Inflammatory macrophage (primary cell): ENCODE measurements at regions not wholly inside any gene's neighbourhood (a gene's known extent, or its start where the extent isn't known, plus 50 kb on each side); places are given as distances from the start of the nearest gene placed in this dataset.

ENCODE experiments used
- DNase-seq, 2 donors: peaks; one replicate each; pipeline ENCODE4 v3.0.0-alpha.2; 2020 to 2022

DNA sequence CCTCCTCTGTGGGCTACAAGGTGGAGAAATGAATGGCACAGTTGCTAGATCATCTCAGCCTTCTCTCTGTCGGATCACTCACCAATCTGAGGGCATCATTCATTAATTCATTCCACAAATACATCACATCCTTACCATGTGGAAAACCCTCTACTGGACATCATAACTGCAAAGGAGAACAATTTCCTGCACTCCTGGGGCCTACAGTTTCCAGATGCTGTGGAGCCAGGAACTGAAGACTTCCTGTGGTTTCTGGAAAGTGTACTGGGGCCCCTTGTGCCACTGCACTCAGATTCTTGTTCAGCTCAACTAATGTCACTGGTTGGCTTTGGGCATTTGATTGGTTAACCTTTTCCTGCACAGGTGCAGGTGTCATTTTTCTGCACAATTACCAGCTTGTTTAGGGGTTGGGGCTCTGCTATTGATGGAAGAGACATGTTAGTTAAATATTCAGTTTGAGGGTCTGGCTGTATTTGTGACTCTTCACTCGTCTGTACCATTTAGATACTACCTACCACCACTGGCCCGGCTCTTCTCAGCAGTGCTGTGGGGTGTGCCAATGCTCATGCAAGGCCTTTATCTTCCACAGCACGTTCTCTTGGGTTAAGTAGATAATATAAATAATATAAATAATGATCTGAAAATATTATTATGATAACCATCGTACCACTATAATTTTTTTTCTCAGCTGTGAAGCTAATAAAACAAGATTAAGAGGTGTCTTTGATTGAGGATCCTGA lies 427.3 kb downstream of the TSN start:
- DNase-seq = no peak

DNA sequence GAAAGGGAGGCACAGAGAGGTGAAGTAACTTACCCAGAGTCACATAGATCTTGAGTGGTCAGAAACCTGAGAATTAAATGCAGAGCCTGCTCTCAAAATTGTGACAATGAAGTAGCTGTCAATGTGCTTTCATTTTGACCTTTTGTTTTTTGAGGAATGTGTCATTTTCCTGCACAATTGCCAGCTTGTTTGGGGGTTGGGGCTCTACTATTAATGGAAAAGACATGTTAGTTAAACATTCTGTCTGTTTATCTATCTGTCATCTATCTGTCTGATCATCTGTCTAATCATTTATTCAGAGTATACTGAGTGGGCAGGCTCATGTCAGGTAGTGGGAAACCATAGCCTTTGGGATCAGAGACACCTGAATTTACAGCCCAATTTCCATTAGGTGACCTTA lies 428.4 kb downstream of the TSN start:
- DNase-seq = no peak

DNA sequence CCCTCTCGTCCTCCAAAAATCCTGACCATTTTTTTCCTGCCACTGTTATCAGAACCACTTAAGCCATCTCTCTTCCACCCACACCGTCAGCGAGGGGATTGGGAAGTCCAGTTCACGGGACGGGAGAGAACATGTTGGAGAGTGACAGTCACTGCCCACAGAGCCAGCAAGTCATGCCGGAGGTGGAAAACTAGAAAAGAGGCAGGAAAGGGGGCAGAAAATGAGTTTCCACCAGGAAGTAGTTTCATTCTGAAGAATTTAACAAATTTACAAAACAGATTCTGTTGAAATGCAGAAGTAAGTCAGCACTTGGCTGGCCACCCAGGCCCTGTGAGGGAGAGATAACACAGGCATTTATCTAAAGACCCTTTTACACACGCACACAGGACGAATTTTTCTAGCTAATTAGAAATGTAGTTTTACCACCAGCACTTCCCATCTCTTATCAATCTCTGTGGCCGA lies 431.3 kb downstream of the TSN start:
- DNase-seq = peak; percentile 39 to 72

DNA sequence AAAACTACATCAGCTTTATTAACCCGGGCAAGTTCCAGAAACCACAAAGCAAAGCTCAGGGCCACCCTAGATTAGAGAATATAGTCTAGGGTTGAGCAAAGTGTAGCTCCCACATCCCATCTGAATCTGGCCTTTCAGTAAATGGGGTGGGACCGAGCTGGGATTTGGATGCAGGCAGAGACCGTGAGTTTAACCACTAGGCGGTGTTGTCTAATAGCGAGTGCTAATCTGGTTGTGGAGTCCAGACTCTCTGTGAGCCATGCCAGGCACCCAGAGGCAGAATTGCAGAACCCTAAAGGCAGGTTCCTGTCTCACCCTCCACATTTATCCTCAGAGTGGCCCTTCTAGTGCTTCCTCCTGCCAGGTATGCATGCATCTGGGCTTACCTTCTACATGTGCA lies 435.9 kb downstream of the TSN start:
- DNase-seq = peak in 1 of 2 donors; percentile 20

DNA sequence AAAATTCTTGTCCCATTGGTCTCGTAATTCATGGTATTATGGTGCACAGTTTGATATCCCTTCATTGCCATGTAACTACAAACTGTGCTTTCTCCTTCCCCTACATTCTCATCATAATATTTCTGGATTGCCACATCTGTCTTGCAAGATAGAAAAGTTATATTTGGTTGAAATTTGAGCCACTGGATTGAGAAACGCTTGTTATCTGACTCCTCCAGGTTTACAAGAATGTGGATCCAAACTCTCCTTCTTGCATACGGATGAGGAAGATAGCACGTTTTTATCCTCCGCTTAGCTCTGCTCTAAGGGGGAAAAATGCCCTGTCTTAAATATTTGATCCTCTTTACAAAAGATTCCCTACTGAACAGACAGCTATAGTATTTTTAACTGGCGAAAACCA lies 438.2 kb downstream of the TSN start:
- DNase-seq = no peak

DNA sequence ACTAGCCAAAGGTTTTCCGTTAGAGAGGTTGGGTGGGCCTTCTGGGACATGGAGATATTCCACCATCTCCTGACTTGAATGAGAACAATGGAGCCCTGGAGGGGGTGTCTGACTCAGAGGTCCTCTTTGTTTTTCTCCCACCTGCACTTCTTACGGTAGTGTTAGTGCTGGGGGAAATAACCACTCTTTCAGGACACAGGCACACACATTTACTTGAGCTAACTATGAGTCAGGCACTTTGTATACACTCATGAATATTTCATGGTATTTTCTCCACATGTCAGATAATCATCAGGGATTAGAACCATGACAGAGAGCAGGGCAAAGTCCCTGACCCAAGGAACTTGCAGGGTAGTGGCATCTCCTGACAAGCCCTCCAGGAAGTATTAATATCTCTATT lies 439.1 kb downstream of the TSN start:
- DNase-seq = no peak

DNA sequence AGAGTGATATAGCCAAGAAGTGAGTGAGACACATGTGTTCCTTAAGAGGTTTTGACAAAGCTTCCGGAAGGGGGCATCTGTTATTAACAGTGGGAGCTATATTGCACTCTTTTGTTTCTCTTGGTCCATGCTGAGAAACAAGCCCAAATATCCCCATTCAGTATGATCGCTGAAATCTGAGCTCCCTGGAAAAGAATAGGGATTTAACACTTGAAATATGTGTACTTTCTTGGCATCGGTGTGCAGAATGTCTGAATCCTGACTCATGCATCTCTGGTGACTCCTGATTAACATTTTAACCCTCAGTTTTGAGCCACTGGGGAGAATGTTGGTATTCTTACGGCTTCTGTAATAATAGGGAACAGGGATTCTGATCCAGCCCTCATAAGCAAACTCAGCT lies 448.1 kb downstream of the TSN start:
- no peak for DNase-seq

DNA sequence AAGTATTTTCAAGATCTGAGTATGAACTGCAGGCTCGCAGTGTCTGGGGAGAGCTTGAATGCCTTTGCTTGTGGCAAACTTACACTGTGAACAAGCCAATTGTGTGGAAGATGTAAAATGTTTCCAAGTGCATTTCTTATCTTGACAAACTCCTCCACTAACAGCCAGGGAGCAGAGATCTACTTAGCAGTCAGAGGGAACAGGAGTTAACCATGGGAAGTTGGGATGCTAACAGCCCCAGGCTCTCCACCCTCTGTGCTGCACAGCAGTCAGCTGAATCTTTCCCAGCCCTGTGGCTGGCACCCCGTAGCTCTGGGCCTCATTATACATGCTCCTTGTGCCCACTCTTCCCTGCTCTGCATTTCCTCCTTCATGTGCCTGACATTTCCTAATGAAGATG lies 450.2 kb downstream of the TSN start:
- DNase-seq = no peak

DNA sequence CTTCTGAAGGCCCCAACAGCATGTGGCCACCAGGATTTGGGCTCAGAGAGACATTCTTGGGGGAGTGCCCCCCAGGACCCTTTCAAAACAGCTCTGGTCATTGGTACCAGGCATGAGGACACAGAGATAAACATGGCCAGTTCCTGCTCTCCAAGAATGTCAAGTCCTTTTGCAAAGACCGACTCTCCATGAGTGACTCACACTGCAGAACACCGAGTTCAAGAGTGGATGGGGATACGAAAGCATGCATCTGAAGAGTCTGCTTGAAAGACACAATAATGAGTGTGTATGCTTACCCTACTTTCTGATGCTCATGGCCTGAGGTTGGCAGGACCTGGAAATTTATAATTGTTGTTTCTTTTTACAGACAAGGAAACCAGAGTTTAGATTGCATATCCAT lies 450.6 kb downstream of the TSN start:
- DNase-seq = no peak

DNA sequence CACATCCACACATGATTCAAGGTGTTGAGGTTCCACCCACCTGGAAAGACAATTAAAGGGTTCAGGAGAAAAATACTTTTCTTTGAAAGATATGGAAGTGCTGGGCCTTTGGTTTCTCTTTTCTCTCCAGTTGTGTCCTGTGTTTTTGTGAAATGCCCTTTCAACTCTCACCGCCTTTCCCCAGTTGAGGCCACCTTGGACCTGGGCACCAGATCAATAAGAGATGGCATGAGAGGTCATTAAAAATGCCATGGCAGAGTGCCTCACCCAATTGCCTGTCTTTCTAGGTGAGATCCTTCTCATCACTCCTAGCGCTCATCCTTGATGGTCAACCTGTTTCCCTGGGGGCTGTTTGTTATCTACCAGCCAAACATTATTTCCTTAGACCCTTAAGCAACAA lies 453.9 kb downstream of the TSN start:
- DNase-seq = no peak

DNA sequence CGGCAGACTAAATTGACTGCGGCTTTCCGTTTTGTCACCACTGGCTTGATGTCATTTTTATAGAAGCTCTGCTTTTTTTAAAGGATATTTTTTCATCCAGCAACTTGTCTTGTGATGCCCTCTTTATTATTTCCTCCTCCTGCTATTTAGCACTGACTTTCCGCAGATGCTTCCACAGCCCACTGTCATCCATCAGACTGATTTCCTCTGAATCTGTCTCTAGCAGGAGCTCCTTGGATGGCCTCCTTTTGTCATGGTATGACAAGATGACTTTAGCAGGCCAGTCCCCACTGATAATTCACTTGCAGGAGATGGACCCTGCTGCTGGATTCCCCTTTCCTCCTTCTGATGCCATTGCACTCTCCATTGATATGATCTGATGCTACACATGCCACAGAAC lies 454.6 kb downstream of the TSN start:
- DNase-seq = no peak

DNA sequence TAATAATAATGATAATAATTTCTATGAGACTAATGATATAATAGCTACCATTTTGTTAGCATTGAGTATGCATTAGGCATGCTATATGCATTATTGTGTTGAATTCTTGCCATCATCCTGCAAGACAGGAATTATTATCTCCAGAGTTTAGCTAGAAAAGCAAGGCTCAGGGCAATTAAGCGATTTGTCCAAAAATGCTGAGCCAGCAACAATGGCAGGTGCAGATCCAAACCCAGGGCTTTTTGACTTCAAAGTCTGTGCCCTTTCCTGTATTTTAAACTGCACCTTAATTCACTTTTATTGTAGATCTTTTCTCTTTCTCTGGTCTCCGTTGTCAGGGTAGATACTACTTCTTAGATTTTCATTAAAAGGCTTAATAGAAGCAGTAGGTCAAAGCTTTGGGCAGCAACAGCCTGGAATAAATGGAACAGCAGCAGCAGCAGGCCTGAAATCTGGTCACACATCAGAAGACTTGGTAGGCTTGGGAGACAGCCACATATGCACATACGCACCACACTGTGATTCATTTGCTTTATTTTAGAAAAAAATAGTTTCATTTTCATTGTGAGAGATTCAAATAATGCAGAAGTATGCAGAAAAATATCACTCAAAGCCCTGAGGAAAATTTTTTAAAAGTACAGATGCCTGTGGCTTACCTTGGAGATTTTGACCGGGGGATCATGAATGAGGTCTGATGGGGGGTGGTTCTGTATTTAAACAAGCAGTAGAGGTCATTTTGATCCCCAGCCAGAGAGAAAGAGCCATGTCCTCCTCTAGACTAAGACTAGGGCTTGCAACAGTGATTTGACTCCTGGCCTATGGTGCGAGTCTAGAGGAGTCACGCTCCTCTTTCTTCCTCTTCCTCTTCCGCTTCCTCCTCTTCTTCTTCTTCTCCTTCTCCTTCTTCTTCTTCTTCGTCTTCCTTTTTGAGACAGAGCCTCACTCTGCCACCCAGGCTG lies 455.7 kb downstream of the TSN start:
- no peak for DNase-seq

DNA sequence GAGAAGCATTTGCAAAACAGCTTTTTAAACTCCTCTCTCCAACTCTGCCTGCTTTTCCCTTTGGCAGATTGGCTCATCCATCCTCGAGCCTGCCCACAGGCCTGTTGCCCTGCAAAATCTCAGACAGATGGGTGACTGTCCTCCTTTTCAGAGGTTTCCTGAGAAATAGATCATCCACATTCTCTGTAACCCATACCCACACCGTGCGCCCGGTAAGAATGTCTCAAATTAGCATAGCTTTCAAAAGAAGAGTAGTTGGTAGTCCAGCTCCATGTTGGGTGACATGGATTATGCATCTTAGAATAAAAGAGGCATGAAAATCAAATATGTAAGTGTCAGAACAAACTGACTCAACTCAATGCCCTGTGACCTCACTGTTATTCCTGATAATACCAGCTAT lies 457.9 kb downstream of the TSN start:
- no peak for DNase-seq

DNA sequence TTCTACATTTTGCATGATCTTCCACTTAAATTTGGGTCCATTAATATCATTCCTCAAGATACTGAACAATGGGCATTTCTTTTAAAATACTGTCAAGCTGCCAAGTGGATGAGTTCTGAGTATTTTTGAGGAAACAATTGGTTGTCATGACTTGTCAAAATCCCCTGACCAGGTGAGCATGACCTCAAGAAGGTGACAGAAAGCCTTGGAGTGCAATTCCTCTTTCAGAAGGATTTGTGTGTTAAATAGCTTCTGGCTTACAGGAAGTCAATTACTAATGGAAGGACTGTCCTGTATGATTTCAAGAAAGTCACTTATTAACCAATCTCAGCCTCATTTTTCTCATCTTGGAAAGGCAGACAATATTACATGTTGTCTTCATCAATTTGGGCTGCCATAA lies 460.6 kb downstream of the TSN start:
- DNase-seq = no peak

DNA sequence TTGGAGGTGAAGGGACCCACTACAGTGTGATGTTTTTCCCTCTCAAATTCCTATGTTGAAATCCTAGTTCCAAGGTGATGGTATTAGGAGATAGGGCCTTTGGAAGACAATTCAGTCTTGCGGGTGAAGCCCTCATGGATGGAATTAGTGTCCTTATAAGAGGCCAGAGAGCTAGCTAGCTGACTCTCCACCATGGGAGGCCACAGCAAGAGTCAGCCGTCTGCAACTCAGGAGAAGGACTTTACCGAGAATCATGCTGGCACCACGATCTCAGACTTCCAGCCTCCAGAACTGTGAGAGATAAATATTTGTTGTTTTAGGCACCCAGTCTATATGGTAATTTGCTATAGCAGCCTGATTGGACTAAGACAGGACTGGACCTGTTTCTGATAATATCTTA lies 461.4 kb downstream of the TSN start:
- DNase-seq = no peak

DNA sequence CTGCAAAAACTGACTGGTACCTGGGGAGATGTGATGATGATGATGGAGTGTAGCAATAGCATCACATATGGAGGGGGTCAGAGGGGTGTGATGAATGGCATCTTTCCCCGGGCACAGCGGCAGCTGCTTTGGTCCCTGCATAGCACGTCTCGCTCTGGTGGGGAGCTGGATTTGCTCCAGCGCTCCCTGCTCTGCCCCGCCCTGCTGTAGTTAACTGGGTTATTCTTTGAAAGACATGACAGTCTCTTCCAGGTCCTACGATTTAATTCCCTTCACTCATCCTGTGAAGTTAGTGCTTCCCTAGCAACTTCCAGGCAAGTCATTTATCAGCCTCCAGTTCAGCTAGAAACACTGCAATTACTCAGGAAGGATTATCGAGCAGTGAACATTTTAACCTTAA lies 463.1 kb downstream of the TSN start:
- DNase-seq = no peak

DNA sequence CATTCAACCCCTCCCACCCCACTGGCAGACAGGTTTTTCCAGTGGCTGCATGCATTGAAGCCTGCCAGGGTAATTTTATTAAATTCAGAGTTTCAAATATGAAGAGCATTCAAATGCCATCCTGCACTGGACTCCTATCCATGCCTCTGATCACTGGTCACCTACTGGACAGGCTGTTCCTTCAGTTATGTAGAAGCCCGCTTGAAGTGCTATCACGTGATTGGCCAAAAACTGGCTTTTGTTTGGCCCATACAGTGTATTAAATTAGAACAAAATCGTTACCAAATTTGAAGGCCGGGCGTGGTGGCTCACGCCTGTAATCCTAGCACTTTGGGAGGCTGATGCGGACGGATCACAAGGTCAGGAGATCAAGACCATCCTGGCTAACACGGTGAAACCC lies 464.1 kb downstream of the TSN start:
- DNase-seq = no peak

DNA sequence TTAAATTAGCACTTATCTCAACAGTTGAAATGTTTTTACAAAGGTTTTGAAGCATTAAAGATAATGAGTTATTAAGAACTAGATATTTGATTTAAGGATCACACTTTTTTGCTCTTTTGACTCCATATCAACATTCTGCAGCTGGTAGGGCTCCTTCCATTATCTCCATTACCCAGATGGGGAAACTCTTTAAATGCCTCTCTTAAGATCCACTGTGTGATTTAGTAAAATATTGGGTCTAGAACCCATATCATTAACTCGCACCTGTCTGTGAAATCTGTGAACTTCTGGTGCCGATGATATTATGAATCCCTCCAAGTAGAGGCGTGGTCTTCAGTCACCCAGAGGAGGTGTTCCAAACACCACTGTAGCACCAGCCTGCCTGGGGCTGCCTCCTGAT lies 466.2 kb downstream of the TSN start:
- DNase-seq = no peak

DNA sequence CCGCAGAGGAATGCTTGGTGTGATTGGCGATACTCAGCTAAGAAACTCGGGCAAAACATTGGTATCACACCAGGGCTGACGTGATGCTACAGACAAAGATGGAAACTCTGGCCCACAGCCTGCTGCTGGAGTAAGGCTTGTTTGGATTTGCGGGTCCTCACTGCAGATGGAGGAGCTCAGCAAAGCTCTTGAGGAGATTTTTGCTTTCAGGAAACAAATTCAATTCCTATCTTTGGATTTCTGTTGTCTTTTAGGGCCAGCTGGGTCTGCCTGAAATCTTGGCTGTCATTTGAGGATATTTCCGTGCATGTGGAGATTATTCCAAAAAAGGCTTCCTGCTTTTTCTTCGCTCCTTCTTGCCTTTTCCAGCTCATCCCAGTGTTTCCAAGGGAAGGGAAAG lies 475.8 kb downstream of the TSN start:
- no peak for DNase-seq

DNA sequence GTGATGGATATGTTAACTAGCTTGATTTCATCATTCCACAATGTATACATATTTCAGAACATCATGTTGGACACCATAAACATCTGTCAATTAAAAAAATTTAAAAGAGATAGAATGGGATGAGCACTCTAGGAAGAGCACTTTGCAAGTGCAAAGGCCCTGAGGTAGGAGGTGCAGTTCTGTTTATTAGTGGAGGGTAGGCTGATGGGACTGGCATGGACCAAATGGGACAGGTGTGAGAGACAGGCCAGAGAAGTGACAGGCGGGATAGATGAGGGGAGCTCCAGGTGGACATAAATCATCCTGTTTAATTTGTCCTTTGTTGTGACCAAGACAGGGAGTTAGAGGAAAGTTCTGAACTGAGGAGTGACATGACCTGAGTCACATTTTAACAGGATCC lies 477.9 kb downstream of the TSN start:
- DNase-seq = no peak

DNA sequence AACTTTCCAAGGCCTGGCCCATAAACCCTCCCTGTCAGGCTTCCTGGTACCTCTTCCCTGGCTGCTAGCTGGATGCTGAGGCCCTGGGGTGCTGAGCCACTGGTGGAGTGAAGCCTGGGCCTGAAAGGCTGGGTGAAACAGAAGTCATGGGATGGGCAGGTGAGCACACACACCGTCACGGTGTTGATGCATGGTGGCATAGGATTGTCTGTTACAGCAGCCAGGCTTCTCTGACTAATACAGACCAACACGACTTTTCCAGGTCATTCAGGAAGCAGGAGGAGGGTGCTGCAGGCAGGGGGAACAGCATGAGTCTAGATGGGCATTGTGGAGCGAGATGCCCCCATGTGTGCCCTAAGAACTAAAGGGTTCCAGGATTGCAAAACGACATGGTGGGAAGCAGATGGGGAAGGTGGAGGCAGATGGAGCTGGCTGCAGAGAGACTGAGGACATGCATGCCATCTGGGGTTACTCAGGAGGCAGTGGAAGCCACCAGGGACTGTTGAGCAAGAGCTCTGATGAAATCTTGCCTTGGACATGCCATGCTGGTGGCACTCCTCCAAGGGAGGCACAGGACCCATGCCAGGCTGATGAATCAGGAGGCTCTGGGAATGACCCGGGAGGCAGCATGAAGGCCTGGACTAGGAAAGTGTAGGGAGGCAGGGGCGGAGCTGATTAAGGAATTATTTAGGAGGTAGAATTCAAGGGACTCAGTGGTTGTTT lies 480.9 kb downstream of the TSN start:
- peak in 1 of 2 donors; percentile 44 for DNase-seq

DNA sequence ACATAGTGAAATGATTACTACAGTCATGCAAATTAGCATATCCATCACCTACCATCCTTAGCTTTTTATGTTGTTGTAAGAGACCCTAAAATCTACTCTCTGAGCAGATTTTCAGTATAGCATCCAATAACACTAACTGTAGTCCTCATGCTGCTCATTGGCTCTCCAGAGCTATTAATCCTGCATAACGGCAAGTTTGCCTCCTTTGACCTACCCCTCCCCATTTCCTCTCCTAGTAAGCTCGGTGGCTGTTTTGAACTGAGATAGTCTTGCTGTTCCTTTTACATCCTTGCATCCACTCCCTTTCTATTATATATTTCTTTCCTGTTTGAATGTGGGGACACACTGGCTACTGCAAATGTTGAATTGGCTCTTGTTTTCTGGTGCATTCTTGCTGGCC lies 481.5 kb downstream of the TSN start:
- no peak for DNase-seq

DNA sequence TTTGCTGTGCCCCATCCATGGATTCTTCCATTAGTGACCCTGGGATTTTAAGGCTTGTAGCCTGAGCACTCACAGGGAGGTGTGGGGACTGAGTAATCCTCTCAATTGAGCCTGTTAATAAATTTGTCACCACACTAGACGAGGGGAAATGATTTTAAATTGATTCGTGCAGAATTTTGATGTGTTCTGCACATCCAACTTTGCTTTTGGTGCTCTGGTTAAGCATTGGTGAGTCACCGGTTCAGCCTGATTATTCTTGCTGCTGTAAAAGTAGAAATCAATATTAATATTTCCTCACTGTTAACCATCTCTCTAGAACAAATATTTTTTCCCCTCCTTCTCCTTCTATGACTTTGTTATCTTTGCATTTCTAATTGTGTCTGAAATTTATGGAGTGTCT lies 482.0 kb downstream of the TSN start:
- no peak for DNase-seq
